H9 (cell line): ENCODE measurements at regions not wholly inside any gene's neighbourhood (a gene's known extent, or its start where the extent isn't known, plus 50 kb on each side); places are given as distances from the start of the nearest gene placed in this dataset.

Source experiments
- DNase-seq: peaks from one replicate; pipeline ENCODE4 v3.0.0-alpha.2; 2017
- H2AFZ ChIP-seq: one replicate; pipeline ENCODE4 v1.6.1; 2013; ENCODE audit warnings: mild to moderate bottlenecking, low read length, control low read depth, moderate library complexity
- H2AK5ac ChIP-seq: 2 replicates; pipeline ENCODE4 v1.6.1; 2013; ENCODE audit warnings: low read length, control low read depth, mixed read lengths; ENCODE audit not compliant: insufficient read length
- H2BK120ac ChIP-seq: one replicate; pipeline ENCODE4 v1.6.1; 2013; ENCODE audit warnings: low read depth, mild to moderate bottlenecking, low read length, control low read depth, inconsistent platforms; ENCODE audit not compliant: poor library complexity, severe bottlenecking
- H2BK12ac ChIP-seq: 2 replicates; pipeline ENCODE4 v1.6.1; 2013; ENCODE audit warnings: low read length, control low read depth, mixed read lengths, low read depth; ENCODE audit not compliant: insufficient read length
- H2BK15ac ChIP-seq: 2 replicates; pipeline ENCODE4 v1.6.1; 2013; ENCODE audit warnings: low read depth, low read length, control low read depth
- H2BK20ac ChIP-seq: one replicate; pipeline ENCODE4 v1.6.1; 2013; ENCODE audit warnings: low read depth, mild to moderate bottlenecking, low read length, control low read depth, inconsistent platforms; ENCODE audit not compliant: poor library complexity, severe bottlenecking
- H2BK5ac ChIP-seq: 2 replicates; pipeline ENCODE4 v1.6.1; 2013; ENCODE audit warnings: low read length, control low read depth, mixed read lengths; ENCODE audit not compliant: insufficient read length
- H3K14ac ChIP-seq: 2 replicates; pipeline ENCODE4 v1.6.1; 2013; ENCODE audit warnings: low read length, control low read depth; ENCODE audit not compliant: insufficient read depth
- H3K18ac ChIP-seq: 2 replicates; pipeline ENCODE4 v1.6.1; 2013; ENCODE audit warnings: low read depth, mild to moderate bottlenecking, mixed read lengths, low read length, control low read depth; ENCODE audit not compliant: insufficient read length
- H3K23ac ChIP-seq: 2 replicates; pipeline ENCODE4 v1.6.1; 2013; ENCODE audit warnings: low read length, control low read depth, mixed read lengths, low read depth; ENCODE audit not compliant: insufficient read length
- H3K23me2 ChIP-seq: 2 replicates; pipeline ENCODE4 v1.6.1; 2013; ENCODE audit warnings: low read depth, mild to moderate bottlenecking, mixed read lengths, low read length, control low read depth; ENCODE audit not compliant: insufficient read length, poor library complexity, severe bottlenecking
- H3K27ac ChIP-seq: 2 replicates; pipeline ENCODE4 v1.5.1; 2013; ENCODE audit warnings: low read length, control low read depth, mixed read lengths, low read depth; ENCODE audit not compliant: insufficient read length
- H3K27me3 ChIP-seq: 2 replicates; pipeline ENCODE4 v1.6.1; 2013; ENCODE audit warnings: low read length, control low read depth, inconsistent platforms; ENCODE audit not compliant: insufficient read depth
- H3K4ac ChIP-seq: 2 replicates; pipeline ENCODE4 v1.6.1; 2013; ENCODE audit warnings: low read depth, mild to moderate bottlenecking, control low read depth, inconsistent platforms, low read length, moderate library complexity
- H3K4me1 ChIP-seq: 2 replicates; pipeline ENCODE4 v1.6.1; 2013; ENCODE audit warnings: low read length, control low read depth, inconsistent platforms; ENCODE audit not compliant: insufficient read depth
- H3K4me2 ChIP-seq: 2 replicates; pipeline ENCODE4 v1.6.1; 2013; ENCODE audit warnings: low read length, control low read depth, mixed read lengths; ENCODE audit not compliant: insufficient read length, insufficient read depth
- H3K56ac ChIP-seq: 2 replicates; pipeline ENCODE4 v1.6.1; 2013; ENCODE audit warnings: low read depth, mild to moderate bottlenecking, mixed read lengths, low read length, control low read depth; ENCODE audit not compliant: insufficient read length
- H3K79me1 ChIP-seq: 2 replicates; pipeline ENCODE4 v1.6.1; 2013; ENCODE audit warnings: low read depth, mild to moderate bottlenecking, moderate library complexity, low read length, control low read depth, inconsistent platforms; ENCODE audit not compliant: insufficient read depth, poor library complexity, severe bottlenecking
- H3K79me2 ChIP-seq: 2 replicates; pipeline ENCODE4 v1.6.1; 2013; ENCODE audit warnings: low read length, control low read depth, inconsistent platforms; ENCODE audit not compliant: insufficient read depth
- H3K9ac ChIP-seq: 2 replicates; pipeline ENCODE4 v1.6.1; 2013; ENCODE audit warnings: low read length, control low read depth, mixed read lengths; ENCODE audit not compliant: insufficient read length; ENCODE audit errors: extremely low read depth
- H3K9me3 ChIP-seq: one replicate; pipeline ENCODE4 v1.6.1; 2013; ENCODE audit warnings: low read depth, low read length, inconsistent platforms; ENCODE audit not compliant: control insufficient read depth
- H3T11ph ChIP-seq: one replicate; pipeline ENCODE4 v1.6.1; 2013; ENCODE audit warnings: mild to moderate bottlenecking, low read length, control low read depth, inconsistent platforms
- H4K20me1 ChIP-seq: one replicate; pipeline ENCODE4 v1.6.1; 2013; ENCODE audit not compliant: control insufficient read depth, insufficient read length, insufficient read depth
- H4K5ac ChIP-seq: 2 replicates; pipeline ENCODE4 v1.6.1; 2013; ENCODE audit warnings: low read depth, mild to moderate bottlenecking, mixed read lengths, low read length, control low read depth; ENCODE audit not compliant: insufficient read length
- H4K8ac ChIP-seq: replicated peaks from 2 replicates; pipeline ENCODE4 v1.6.1; 2013; ENCODE audit warnings: low read length, control low read depth, mixed read lengths, low read depth; ENCODE audit not compliant: insufficient read length
- H4K91ac ChIP-seq: 2 replicates; pipeline ENCODE4 v1.6.1; 2013; ENCODE audit warnings: low read depth, mild to moderate bottlenecking, moderate library complexity, mixed read lengths, low read length, control low read depth; ENCODE audit not compliant: insufficient read length
- H3K27ac Mint-ChIP-seq, 3 experiments: 2 replicates in 2 of 3; 3 replicates in 1 of 3; pipeline ENCODE4 v1.8.0; 2020 to 2021; ENCODE audit warnings: mixed read lengths in 3 of 3, mild to moderate bottlenecking in 1 of 3, moderate library complexity in 1 of 3
- H3K27me3 Mint-ChIP-seq: 2 replicates; pipeline ENCODE4 v1.8.0; 2021; ENCODE audit warnings: low read depth, mild to moderate bottlenecking, moderate library complexity, mixed read lengths
- H3K36me3 Mint-ChIP-seq, 3 experiments: 2 replicates in 2 of 3; 3 replicates in 1 of 3; pipeline ENCODE4 v1.8.0; 2020 to 2021; ENCODE audit warnings: low read depth in 3 of 3, mixed read lengths in 3 of 3; ENCODE audit not compliant: insufficient read depth in 1 of 3
- H3K4me1 Mint-ChIP-seq, 2 experiments: 2 replicates each; pipeline ENCODE4 v1.8.0; 2020; ENCODE audit warnings: mixed read lengths in 2 of 2
- H3K4me3 Mint-ChIP-seq, 2 experiments: 2 replicates in 1 of 2; 3 replicates in 1 of 2; pipeline ENCODE4 v1.8.0; 2020 to 2021; ENCODE audit warnings: mild to moderate bottlenecking in 2 of 2, mixed read lengths in 2 of 2, moderate library complexity in 1 of 2
- H3K9me3 Mint-ChIP-seq, 2 experiments: 2 replicates in 1 of 2; 3 replicates in 1 of 2; pipeline ENCODE4 v1.8.0; 2020; ENCODE audit warnings: mild to moderate bottlenecking in 2 of 2, mixed read lengths in 2 of 2, moderate library complexity in 1 of 2
- WGBS: extraction: QIAGEN DNeasy Blood & Tissue Kit; methylation state at CpG from one replicate; pipeline ENCODE4 v1.1.7; 2013; ENCODE audit warnings: missing lambda C conversion rate, low lambda C conversion rate, mixed read lengths; ENCODE audit not compliant: insufficient read length; ENCODE audit errors: extremely low coverage; 5-methylcytosine and 5-hydroxymethylcytosine counted together
- TF ChIP-seq, protein P1 (sequence below): fragments of 200-600 bp; sonication (generic); conservative IDR thresholded peaks from 3 replicates; pipeline ENCODE4 v1.8.0; 2021; ENCODE audit warnings: antibody characterized with exemption, mild to moderate bottlenecking

DNA sequence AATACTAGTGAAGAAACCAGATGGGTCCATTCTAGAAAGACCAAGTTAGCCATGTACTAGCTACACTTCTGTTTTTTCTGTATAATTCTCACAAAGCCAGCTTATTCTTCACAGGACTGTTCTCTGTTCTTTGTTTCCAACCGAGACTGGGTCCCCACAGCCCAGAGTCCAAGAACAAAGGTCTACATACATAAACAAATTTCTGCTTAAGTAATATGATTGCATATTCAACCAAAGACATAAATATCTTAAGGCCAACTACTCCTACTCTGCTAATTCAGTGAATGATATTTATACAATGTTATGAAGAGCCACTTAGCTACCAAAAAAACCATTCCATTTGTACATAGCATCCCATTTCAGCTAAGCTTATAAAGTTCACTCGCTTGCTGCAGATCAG lies 299.8 kb upstream of the CCDC54 start:
- H3K23me2 ChIP-seq, result no peaks in the 10 kb centered on the region
- no peaks in the 10 kb centered on the region for H3K79me2 ChIP-seq
- H3K23ac ChIP-seq, result no peak overlapping the region
- H3K27ac Mint-ChIP-seq, result no peak overlapping the region
- H3K79me1 ChIP-seq, result no peaks in the 10 kb centered on the region
- H3K4ac ChIP-seq, result no peak overlapping the region
- no peak overlapping the region for H3K4me3 Mint-ChIP-seq
- no peak overlapping the region for H3K14ac ChIP-seq
- no peaks in the 10 kb centered on the region for H3K9me3 Mint-ChIP-seq
- 0 out of 4 replicates have a peak, but pooled peaks cover 2 to 3% of the 10 kb centered on the region in 2 experiments for H3K4me1 Mint-ChIP-seq
- H4K91ac ChIP-seq, result no peak overlapping the region
- no peaks in the 10 kb centered on the region for H3K4me1 ChIP-seq
- no peak overlapping the region for H3T11ph ChIP-seq
- H2BK12ac ChIP-seq, result no peak overlapping the region
- no peak overlapping the region for H2BK15ac ChIP-seq
- no peak overlapping the region for H3K18ac ChIP-seq
- H2BK20ac ChIP-seq, result no peak overlapping the region
- TF ChIP-seq, protein P1, sequence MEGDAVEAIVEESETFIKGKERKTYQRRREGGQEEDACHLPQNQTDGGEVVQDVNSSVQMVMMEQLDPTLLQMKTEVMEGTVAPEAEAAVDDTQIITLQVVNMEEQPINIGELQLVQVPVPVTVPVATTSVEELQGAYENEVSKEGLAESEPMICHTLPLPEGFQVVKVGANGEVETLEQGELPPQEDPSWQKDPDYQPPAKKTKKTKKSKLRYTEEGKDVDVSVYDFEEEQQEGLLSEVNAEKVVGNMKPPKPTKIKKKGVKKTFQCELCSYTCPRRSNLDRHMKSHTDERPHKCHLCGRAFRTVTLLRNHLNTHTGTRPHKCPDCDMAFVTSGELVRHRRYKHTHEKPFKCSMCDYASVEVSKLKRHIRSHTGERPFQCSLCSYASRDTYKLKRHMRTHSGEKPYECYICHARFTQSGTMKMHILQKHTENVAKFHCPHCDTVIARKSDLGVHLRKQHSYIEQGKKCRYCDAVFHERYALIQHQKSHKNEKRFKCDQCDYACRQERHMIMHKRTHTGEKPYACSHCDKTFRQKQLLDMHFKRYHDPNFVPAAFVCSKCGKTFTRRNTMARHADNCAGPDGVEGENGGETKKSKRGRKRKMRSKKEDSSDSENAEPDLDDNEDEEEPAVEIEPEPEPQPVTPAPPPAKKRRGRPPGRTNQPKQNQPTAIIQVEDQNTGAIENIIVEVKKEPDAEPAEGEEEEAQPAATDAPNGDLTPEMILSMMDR, result no peak
- WGBS, result no CpG with 5 or more reads among the region's 2 CpGs
- H2AFZ ChIP-seq, result no peak overlapping the region
- H3K9me3 ChIP-seq, result no peaks in the 10 kb centered on the region
- H3K9ac ChIP-seq, result no peak overlapping the region
- no peaks in the 10 kb centered on the region for H3K27me3 Mint-ChIP-seq
- H4K8ac ChIP-seq, result no peak overlapping the region
- H2AK5ac ChIP-seq, result no peak overlapping the region
- no peak overlapping the region for H3K4me2 ChIP-seq
- no peaks in the 10 kb centered on the region for H4K20me1 ChIP-seq
- no peak overlapping the region for H2BK5ac ChIP-seq
- no peaks in the 10 kb centered on the region for H3K27me3 ChIP-seq
- no peak for DNase-seq
- no peak overlapping the region for H3K27ac ChIP-seq
- no peak overlapping the region for H4K5ac ChIP-seq
- no peaks in the 10 kb centered on the region for H3K36me3 Mint-ChIP-seq
- no peak overlapping the region for H2BK120ac ChIP-seq
- H3K56ac ChIP-seq, result no peak overlapping the region
